ENCODE measurements at regions not wholly inside any gene's neighbourhood (a gene's known extent, or its start where the extent isn't known, plus 50 kb on each side); places are given as distances from the start of the nearest gene placed in this dataset.
A peak's percentile ranks its signal among the peaks of the same experiment; 100 is the strongest.

- Mint-ChIP-seq H3K27ac (ENCODE audit: unreplicated experiment) (no peak overlapping the region), H3K9me3 (ENCODE audit: low read depth) (no peaks in the 10 kb centered on the region), H3K4me1 (ENCODE audit: low read depth) (no peaks in the 10 kb centered on the region), H3K27me3 (ENCODE audit: low read depth) (no peaks in the 10 kb centered on the region), H3K36me3 (ENCODE audit: low read depth) (no peaks in the 10 kb centered on the region), H3K4me3 (ENCODE audit: unreplicated experiment) (no peak overlapping the region)
- peak; percentile 76 for DNase-seq (ENCODE audit: low spot score)
- TF ChIP-seq CTCF (IDR thresholded peaks at IDR 0.05): no peak
Observed at GRCh38 chr13:64075543-64076271, 2660.1 kb upstream of the PCDH20 start.

GRCh38 chr13:64074971-64075474 lies 2659.4 kb upstream of the PCDH20 start:
- Mint-ChIP-seq H3K4me3 (ENCODE audit: unreplicated experiment) (no peak overlapping the region), H3K27ac (ENCODE audit: unreplicated experiment) (no peak overlapping the region), H3K36me3 (ENCODE audit: low read depth) (no peaks in the 10 kb centered on the region), H3K9me3 (ENCODE audit: low read depth) (no peaks in the 10 kb centered on the region), H3K4me1 (ENCODE audit: low read depth) (no peaks in the 10 kb centered on the region), H3K27me3 (ENCODE audit: low read depth) (no peaks in the 10 kb centered on the region)
- no peak for TF ChIP-seq CTCF (IDR thresholded peaks at IDR 0.05)
- DNase-seq (ENCODE audit: low spot score): peak; percentile 46

GRCh38 chr13:64073203-64073602 lies 2657.6 kb upstream of the PCDH20 start:
- no peaks in the 10 kb centered on the region for H3K4me1 Mint-ChIP-seq (ENCODE audit: low read depth)
- H3K4me3 Mint-ChIP-seq (ENCODE audit: unreplicated experiment): no peak overlapping the region
- no peaks in the 10 kb centered on the region for H3K9me3 Mint-ChIP-seq (ENCODE audit: low read depth)
- TF ChIP-seq CTCF (IDR thresholded peaks at IDR 0.05): no peak
- DNase-seq (ENCODE audit: low spot score): no peak
- H3K36me3 Mint-ChIP-seq (ENCODE audit: low read depth): no peaks in the 10 kb centered on the region
- H3K27me3 Mint-ChIP-seq (ENCODE audit: low read depth): no peaks in the 10 kb centered on the region
- H3K27ac Mint-ChIP-seq (ENCODE audit: unreplicated experiment): no peak overlapping the region

DNA sequence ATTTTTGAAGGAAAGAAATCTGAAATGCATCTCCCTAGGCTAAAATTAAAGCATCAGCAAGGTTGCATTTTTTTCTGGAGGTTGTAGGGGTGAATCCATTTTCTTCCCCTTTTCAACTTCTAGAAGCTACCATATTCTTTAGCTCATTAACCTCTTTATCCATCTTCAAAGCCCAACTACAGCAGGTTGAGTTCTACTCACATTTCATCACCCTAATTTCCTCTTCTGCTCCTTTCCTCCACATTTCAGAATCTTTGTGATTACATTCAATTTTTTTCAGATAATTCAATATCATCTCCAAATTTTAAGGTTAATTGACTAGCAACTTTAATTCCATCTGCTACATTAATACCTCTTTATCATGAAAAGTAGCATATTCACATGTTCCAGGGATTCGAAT lies 2655.7 kb upstream of the PCDH20 start:
- Mint-ChIP-seq H3K36me3 (ENCODE audit: low read depth) (no peaks in the 10 kb centered on the region), H3K4me1 (ENCODE audit: low read depth) (no peaks in the 10 kb centered on the region), H3K27me3 (ENCODE audit: low read depth) (no peaks in the 10 kb centered on the region), H3K4me3 (ENCODE audit: unreplicated experiment) (no peak overlapping the region), H3K9me3 (ENCODE audit: low read depth) (no peaks in the 10 kb centered on the region), H3K27ac (ENCODE audit: unreplicated experiment) (no peak overlapping the region)
- DNase-seq (ENCODE audit: low spot score): no peak
- no peak for TF ChIP-seq CTCF (IDR thresholded peaks at IDR 0.05)

DNA sequence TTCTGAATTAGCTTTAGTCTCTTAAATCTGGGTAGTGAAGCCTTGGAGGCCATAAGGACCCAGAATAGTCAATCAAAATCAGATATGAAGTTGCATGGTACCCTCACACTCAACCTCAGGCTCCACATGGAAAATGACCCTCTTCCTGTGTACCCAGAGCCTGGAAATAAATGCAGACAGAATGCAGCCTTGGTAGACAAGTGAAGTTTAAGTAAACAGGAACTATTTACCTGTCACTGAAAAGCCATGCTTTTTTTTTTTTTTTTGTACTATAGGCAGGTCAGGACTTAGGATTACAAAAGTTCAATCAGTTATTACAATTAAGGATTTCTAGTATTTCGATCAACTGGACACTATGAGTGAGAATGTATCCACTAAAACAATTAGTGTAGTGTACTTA lies 2654.2 kb upstream of the PCDH20 start:
- Mint-ChIP-seq H3K9me3 (ENCODE audit: low read depth) (no peaks in the 10 kb centered on the region), H3K27ac (ENCODE audit: unreplicated experiment) (no peak overlapping the region), H3K4me1 (ENCODE audit: low read depth) (no peaks in the 10 kb centered on the region), H3K36me3 (ENCODE audit: low read depth) (no peaks in the 10 kb centered on the region), H3K4me3 (ENCODE audit: unreplicated experiment) (no peak overlapping the region), H3K27me3 (ENCODE audit: low read depth) (no peaks in the 10 kb centered on the region)
- no peak for TF ChIP-seq CTCF (IDR thresholded peaks at IDR 0.05)
- DNase-seq (ENCODE audit: low spot score): no peak
